ENCODE measurements at regions not wholly inside any gene's neighbourhood (a gene's known extent, or its start where the extent isn't known, plus 50 kb on each side); places are given as distances from the start of the nearest gene placed in this dataset.

DNA sequence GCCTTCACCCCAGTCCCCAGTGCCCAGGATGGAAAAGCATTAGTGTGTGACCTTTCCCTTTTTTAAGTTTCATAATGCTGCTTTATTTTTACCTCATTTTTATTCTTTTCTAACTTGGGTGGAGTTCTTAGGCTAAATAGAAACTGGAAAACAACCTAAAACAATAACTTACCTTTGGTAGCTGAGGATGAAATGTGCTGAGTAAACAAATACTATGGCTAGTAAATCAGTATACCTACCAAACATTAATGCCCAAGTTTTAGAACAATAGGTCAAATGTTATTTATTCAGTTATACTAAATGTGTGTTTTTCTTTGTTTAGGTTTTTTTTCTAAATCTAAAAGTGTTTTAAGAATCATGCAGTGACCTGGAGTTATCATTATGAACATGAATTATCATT, 226.6 kb upstream of the G2E3 start:
- no peak overlapping the region for H3K4me3 ChIP-seq (replicated peaks in 1 of 2; ENCODE audit: low read depth in 2 of 2, low read length in 2 of 2)
- no peak for DNase-seq (ENCODE audit: low read depth in 2 of 2)
- TF ChIP-seq, protein P1, sequence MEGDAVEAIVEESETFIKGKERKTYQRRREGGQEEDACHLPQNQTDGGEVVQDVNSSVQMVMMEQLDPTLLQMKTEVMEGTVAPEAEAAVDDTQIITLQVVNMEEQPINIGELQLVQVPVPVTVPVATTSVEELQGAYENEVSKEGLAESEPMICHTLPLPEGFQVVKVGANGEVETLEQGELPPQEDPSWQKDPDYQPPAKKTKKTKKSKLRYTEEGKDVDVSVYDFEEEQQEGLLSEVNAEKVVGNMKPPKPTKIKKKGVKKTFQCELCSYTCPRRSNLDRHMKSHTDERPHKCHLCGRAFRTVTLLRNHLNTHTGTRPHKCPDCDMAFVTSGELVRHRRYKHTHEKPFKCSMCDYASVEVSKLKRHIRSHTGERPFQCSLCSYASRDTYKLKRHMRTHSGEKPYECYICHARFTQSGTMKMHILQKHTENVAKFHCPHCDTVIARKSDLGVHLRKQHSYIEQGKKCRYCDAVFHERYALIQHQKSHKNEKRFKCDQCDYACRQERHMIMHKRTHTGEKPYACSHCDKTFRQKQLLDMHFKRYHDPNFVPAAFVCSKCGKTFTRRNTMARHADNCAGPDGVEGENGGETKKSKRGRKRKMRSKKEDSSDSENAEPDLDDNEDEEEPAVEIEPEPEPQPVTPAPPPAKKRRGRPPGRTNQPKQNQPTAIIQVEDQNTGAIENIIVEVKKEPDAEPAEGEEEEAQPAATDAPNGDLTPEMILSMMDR (IDR thresholded peaks at IDR 0.05; ENCODE audit: low read depth, low read length), result no peak

DNA sequence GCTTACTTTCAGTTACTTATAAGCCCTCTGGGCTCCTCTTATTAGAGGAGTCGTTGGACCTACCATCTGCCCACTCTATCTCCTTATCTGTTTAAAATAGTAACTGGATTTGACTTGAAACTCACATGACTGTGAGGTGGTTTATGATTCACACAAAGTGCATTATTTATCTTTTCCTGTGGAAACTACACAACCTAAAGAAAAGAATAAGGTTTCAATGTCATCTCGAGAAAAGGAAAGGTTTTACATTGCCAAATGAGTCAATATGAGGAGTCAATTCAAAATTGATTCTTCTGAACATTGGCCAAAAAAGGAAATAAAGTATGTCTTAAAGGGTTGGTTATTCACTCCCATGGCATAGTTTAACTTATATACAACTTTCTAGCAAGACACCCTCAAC, 225.0 kb upstream of the G2E3 start:
- DNase-seq (ENCODE audit: low read depth in 2 of 2), result peak in 1 of 2 donors; percentile 3
- TF ChIP-seq, protein P1 (IDR thresholded peaks at IDR 0.05; ENCODE audit: low read depth, low read length), result no peak
- no peak overlapping the region for H3K4me3 ChIP-seq (replicated peaks in 1 of 2; ENCODE audit: low read depth in 2 of 2, low read length in 2 of 2)

DNA sequence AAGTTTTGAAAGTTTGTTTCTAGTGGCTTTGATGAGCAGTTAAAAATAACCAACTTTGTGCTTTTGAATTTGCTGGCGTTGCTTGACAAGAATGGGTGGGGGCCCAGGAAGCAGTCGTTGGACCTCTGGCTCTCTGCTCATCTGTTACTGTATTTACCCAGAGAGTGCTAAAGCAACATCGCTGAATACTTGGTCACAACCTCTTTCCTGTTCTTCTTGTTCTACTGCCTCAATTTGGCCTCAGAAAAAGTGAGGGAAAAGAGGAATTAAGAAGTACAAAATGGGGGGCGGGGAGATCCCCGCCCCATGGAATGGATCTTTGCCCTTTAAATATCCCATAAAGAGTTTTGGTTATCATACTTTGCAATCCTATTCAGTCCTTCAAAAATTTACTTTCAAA, 221.5 kb upstream of the G2E3 start:
- DNase-seq (ENCODE audit: low read depth in 2 of 2), result no peak
- no peak overlapping the region for H3K4me3 ChIP-seq (replicated peaks in 1 of 2; ENCODE audit: low read depth in 2 of 2, low read length in 2 of 2)
- TF ChIP-seq, protein P1 (IDR thresholded peaks at IDR 0.05; ENCODE audit: low read depth, low read length), result no peak

DNA sequence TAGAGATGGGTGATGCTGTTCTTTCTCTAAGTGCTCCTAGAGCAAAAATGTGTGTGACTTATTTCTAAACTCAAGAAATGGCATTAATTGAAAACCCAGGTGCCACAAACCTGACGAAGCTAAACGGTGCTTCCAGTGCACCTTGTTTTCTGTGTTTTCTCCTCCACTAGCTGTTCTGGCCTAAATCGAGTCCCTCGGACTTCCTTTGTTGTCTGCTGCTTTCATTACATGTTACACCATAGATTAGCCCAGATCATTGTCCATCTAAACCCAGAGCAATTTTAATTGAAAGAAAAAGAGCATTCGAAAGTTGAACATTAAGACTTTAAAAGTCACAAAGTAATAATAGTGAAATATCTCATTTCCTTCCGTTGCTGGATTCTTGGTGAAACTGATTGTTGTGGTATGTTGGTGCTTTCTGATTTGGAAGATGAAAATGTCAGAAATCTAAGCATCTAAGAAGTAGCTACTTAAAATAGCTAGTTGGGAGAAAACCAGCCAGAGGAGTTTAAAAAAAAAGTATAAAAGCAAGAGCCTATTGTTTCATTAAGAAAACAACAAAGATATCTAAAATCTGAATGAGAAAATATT, 219.6 kb upstream of the G2E3 start:
- no peak for DNase-seq (ENCODE audit: low read depth in 2 of 2)
- H3K4me3 ChIP-seq (replicated peaks in 1 of 2; ENCODE audit: low read depth in 2 of 2, low read length in 2 of 2), result no peak overlapping the region
- TF ChIP-seq, protein P1 (IDR thresholded peaks at IDR 0.05; ENCODE audit: low read depth, low read length), result no peak

DNA sequence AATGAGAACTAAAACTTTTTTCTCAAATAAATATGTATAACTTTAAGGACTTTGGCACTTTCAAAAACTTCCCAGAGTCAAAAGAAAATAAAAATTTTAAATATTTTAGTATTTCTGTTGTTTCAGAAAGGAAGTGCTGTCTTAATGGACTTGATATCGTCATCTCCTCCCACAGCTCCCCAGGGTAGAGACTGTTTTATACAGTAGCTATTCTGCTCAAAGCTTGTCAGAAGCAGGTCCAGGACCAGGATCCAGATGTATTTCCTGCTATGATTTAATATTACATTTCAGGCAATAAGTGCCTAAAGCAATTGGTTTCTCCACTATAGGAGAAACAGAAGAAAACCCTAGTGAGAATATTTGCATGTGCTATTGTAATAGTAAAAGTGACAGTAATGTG, 218.5 kb upstream of the G2E3 start:
- TF ChIP-seq, protein P1 (IDR thresholded peaks at IDR 0.05; ENCODE audit: low read depth, low read length), result no peak
- no peak overlapping the region for H3K4me3 ChIP-seq (replicated peaks in 1 of 2; ENCODE audit: low read depth in 2 of 2, low read length in 2 of 2)
- no peak for DNase-seq (ENCODE audit: low read depth in 2 of 2)

DNA sequence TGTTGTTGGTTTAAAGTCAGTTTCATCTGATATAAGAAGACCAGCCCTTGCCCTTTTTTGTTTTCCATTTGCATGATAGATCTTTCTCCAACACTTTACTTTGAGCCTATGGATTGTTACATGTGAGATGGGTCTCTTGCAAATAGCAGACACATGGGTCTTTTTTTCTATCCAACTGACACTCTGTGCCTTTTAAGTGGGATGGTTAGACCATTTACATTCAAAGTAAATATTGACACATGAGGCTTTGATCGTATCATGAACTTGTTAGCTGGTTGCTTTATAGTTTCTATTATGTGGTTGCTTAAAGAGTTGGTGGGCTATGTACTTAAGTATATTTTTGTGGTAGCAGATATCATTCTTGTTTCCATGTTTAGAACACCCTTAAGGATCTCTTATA, 213.4 kb upstream of the G2E3 start:
- H3K4me3 ChIP-seq (replicated peaks in 1 of 2; ENCODE audit: low read depth in 2 of 2, low read length in 2 of 2), result no peak overlapping the region
- TF ChIP-seq, protein P1 (IDR thresholded peaks at IDR 0.05; ENCODE audit: low read depth, low read length), result no peak
- no peak for DNase-seq (ENCODE audit: low read depth in 2 of 2)

DNA sequence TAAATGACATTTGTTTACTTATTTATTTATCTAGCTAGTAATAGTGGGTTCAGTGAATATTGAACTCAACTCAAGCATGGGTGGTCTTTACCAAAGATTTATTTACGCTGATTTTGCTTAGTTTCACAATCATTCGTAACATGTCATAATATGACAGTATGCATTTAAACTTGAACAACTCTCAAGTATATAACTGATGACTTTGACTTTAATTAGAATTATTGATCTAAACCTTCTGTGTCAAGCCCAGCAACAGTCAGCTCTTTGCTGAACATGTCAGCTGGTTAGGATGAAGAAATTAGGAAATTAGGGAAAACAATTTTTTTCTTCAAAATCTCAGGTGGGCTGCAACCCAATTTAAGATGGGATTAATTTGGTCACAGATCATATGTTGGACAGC, 210.5 kb upstream of the G2E3 start:
- no peak for DNase-seq (ENCODE audit: low read depth in 2 of 2)
- TF ChIP-seq, protein P1 (IDR thresholded peaks at IDR 0.05; ENCODE audit: low read depth, low read length), result no peak
- no peak overlapping the region for H3K4me3 ChIP-seq (replicated peaks in 1 of 2; ENCODE audit: low read depth in 2 of 2, low read length in 2 of 2)

Measured in cardiac fibroblast (primary cell).